Activated T-helper 2 cell treated with anti-CD3 and anti-CD28 coated beads, Interferon-gamma antibody, Interleukin-2, Interleukin-4, amounts not matched to agents 10 μg/mL and 5 μg/mL and 100 μg/mL, durations not matched to agents 14 hours and 24 hours and 36 hours (primary cell): ENCODE measurements at regions not wholly inside any gene's neighbourhood (a gene's known extent, or its start where the extent isn't known, plus 50 kb on each side); places are given as distances from the start of the nearest gene placed in this dataset.

Experiments
- DNase-seq: peaks from one replicate; pipeline ENCODE4 v3.0.0; 2021; ENCODE audit warnings: low spot score
- H3K27ac Mint-ChIP-seq: one replicate; pipeline ENCODE4 v1.8.0; 2021; ENCODE audit warnings: mixed read lengths
- H3K27me3 Mint-ChIP-seq: one replicate; pipeline ENCODE4 v1.8.0; 2021; ENCODE audit warnings: low read depth, mixed read lengths
- H3K36me3 Mint-ChIP-seq: one replicate; pipeline ENCODE4 v1.8.0; 2021; ENCODE audit warnings: low read depth, mixed read lengths
- H3K4me1 Mint-ChIP-seq: one replicate; pipeline ENCODE4 v1.8.0; 2021; ENCODE audit warnings: low read depth, mixed read lengths
- H3K4me3 Mint-ChIP-seq: one replicate; pipeline ENCODE4 v1.8.0; 2021; ENCODE audit warnings: low read depth, mild to moderate bottlenecking, moderate library complexity, mixed read lengths
- H3K9me3 Mint-ChIP-seq: one replicate; pipeline ENCODE4 v1.8.0; 2021; ENCODE audit warnings: mixed read lengths
- intact Hi-C: fragments of 100-400 bp; cut with micrococcal nuclease; formaldehyde crosslinking; loops from one replicate; pipeline ENCODE4 v1.15.1; 2023

GRCh38 chr20:6253396-6253795 is 130.6 kb upstream of the FERMT1 start:
- no peak overlapping the region for H3K4me3 Mint-ChIP-seq
- H3K27me3 Mint-ChIP-seq = no peaks in the 10 kb centered on the region

GRCh38 chr20:6245436-6245835 is 122.6 kb upstream of the FERMT1 start:
- DNase-seq = no peak
- no peaks in the 10 kb centered on the region for H3K4me1 Mint-ChIP-seq
- no peak overlapping the region for H3K27ac Mint-ChIP-seq
- H3K9me3 Mint-ChIP-seq = no peaks in the 10 kb centered on the region
- no peaks in the 10 kb centered on the region for H3K27me3 Mint-ChIP-seq
- no peak overlapping the region for H3K4me3 Mint-ChIP-seq
- no peaks in the 10 kb centered on the region for H3K36me3 Mint-ChIP-seq
- intact Hi-C loops = no loop called here

More at GRCh38 chr20:6253396-6253795, 130.6 kb upstream of the FERMT1 start:
- Mint-ChIP-seq H3K9me3 (no peaks in the 10 kb centered on the region), H3K36me3 (no peaks in the 10 kb centered on the region), H3K27ac (no peak overlapping the region), H3K4me1 (no peaks in the 10 kb centered on the region)
- intact Hi-C loops = no loop called here
- DNase-seq = no peak

- intact Hi-C loops = no loop called here
- no peaks in the 10 kb centered on the region for H3K27me3 Mint-ChIP-seq
- DNase-seq = no peak
- H3K9me3 Mint-ChIP-seq = no peaks in the 10 kb centered on the region
- no peaks in the 10 kb centered on the region for H3K4me1 Mint-ChIP-seq
- no peak overlapping the region for H3K4me3 Mint-ChIP-seq
- H3K27ac Mint-ChIP-seq = no peak overlapping the region
- no peaks in the 10 kb centered on the region for H3K36me3 Mint-ChIP-seq
Observed at GRCh38 chr20:6241591-6241990, 118.8 kb upstream of the FERMT1 start.

- Mint-ChIP-seq H3K9me3 (no peaks in the 10 kb centered on the region), H3K36me3 (no peaks in the 10 kb centered on the region), H3K27ac (no peak overlapping the region), H3K27me3 (no peaks in the 10 kb centered on the region), H3K4me3 (no peak overlapping the region), H3K4me1 (no peaks in the 10 kb centered on the region)
- no peak for DNase-seq
- intact Hi-C loops = no loop called here
Observed at GRCh38 chr20:6240059-6240458, 117.2 kb upstream of the FERMT1 start.

GRCh38 chr20:6238421-6238820 is 115.6 kb upstream of the FERMT1 start:
- no peaks in the 10 kb centered on the region for H3K27me3 Mint-ChIP-seq
- intact Hi-C loops = no loop called here

GRCh38 chr20:6235510-6235909 is 112.7 kb upstream of the FERMT1 start:
- Mint-ChIP-seq H3K36me3 (no peaks in the 10 kb centered on the region), H3K27ac (no peak overlapping the region), H3K9me3 (no peaks in the 10 kb centered on the region), H3K27me3 (no peaks in the 10 kb centered on the region), H3K4me3 (no peak overlapping the region), H3K4me1 (no peaks in the 10 kb centered on the region)
- DNase-seq = no peak
- intact Hi-C loops = no loop called here

More at GRCh38 chr20:6238421-6238820, 115.6 kb upstream of the FERMT1 start:
- no peak overlapping the region for H3K4me3 Mint-ChIP-seq
- no peak overlapping the region for H3K27ac Mint-ChIP-seq
- H3K4me1 Mint-ChIP-seq = no peaks in the 10 kb centered on the region
- H3K9me3 Mint-ChIP-seq = no peaks in the 10 kb centered on the region
- no peak for DNase-seq
- H3K36me3 Mint-ChIP-seq = no peaks in the 10 kb centered on the region

GRCh38 chr20:6232436-6232835 is 109.6 kb upstream of the FERMT1 start:
- Mint-ChIP-seq H3K27ac (no peak overlapping the region), H3K4me1 (no peaks in the 10 kb centered on the region), H3K4me3 (no peak overlapping the region)

GRCh38 chr20:6231556-6231955 is 108.7 kb upstream of the FERMT1 start:
- DNase-seq = no peak
- Mint-ChIP-seq H3K9me3 (no peaks in the 10 kb centered on the region), H3K27me3 (no peaks in the 10 kb centered on the region), H3K36me3 (no peaks in the 10 kb centered on the region), H3K4me1 (no peaks in the 10 kb centered on the region), H3K4me3 (no peak overlapping the region), H3K27ac (no peak overlapping the region)
- intact Hi-C loops = no loop called here

More at GRCh38 chr20:6232436-6232835, 109.6 kb upstream of the FERMT1 start:
- Mint-ChIP-seq H3K27me3 (no peaks in the 10 kb centered on the region), H3K9me3 (no peaks in the 10 kb centered on the region), H3K36me3 (no peaks in the 10 kb centered on the region)
- intact Hi-C loops = no loop called here
- DNase-seq = no peak

GRCh38 chr20:6228302-6228843 is 105.5 kb upstream of the FERMT1 start:
- Mint-ChIP-seq H3K9me3 (no peaks in the 10 kb centered on the region), H3K36me3 (no peaks in the 10 kb centered on the region)

GRCh38 chr20:6213311-6213710 is 90.5 kb upstream of the FERMT1 start:
- no peaks in the 10 kb centered on the region for H3K4me1 Mint-ChIP-seq
- no peak overlapping the region for H3K4me3 Mint-ChIP-seq
- DNase-seq = no peak
- no peaks in the 10 kb centered on the region for H3K36me3 Mint-ChIP-seq
- no peaks in the 10 kb centered on the region for H3K9me3 Mint-ChIP-seq
- intact Hi-C loops = no loop called here
- H3K27ac Mint-ChIP-seq = no peak overlapping the region
- no peaks in the 10 kb centered on the region for H3K27me3 Mint-ChIP-seq

More at GRCh38 chr20:6228302-6228843, 105.5 kb upstream of the FERMT1 start:
- Mint-ChIP-seq H3K27me3 (no peaks in the 10 kb centered on the region), H3K4me1 (no peaks in the 10 kb centered on the region), H3K4me3 (no peak overlapping the region), H3K27ac (no peak overlapping the region)
- intact Hi-C loops = no loop called here
- DNase-seq = no peak

GRCh38 chr20:6212903-6213302 is 90.1 kb upstream of the FERMT1 start:
- no peak for DNase-seq
- no peaks in the 10 kb centered on the region for H3K9me3 Mint-ChIP-seq
- no peak overlapping the region for H3K4me3 Mint-ChIP-seq
- intact Hi-C loops = no loop called here
- H3K27ac Mint-ChIP-seq = no peak overlapping the region
- H3K36me3 Mint-ChIP-seq = no peaks in the 10 kb centered on the region
- no peaks in the 10 kb centered on the region for H3K27me3 Mint-ChIP-seq
- H3K4me1 Mint-ChIP-seq = no peaks in the 10 kb centered on the region

GRCh38 chr20:6209093-6209492 is 86.3 kb upstream of the FERMT1 start:
- no peak overlapping the region for H3K4me3 Mint-ChIP-seq
- H3K36me3 Mint-ChIP-seq = no peaks in the 10 kb centered on the region
- H3K9me3 Mint-ChIP-seq = no peaks in the 10 kb centered on the region
- DNase-seq = no peak
- intact Hi-C loops = no loop called here
- no peak overlapping the region for H3K27ac Mint-ChIP-seq
- H3K4me1 Mint-ChIP-seq = no peaks in the 10 kb centered on the region
- no peaks in the 10 kb centered on the region for H3K27me3 Mint-ChIP-seq

GRCh38 chr20:6200092-6200491 is 77.3 kb upstream of the FERMT1 start:
- Mint-ChIP-seq H3K4me3 (no peak overlapping the region), H3K9me3 (no peaks in the 10 kb centered on the region), H3K27ac (no peak overlapping the region), H3K4me1 (no peaks in the 10 kb centered on the region), H3K36me3 (no peaks in the 10 kb centered on the region), H3K27me3 (no peaks in the 10 kb centered on the region)
- intact Hi-C loops = no loop called here
- DNase-seq = no peak

GRCh38 chr20:6185268-6185667 is 62.4 kb upstream of the FERMT1 start:
- H3K36me3 Mint-ChIP-seq = no peaks in the 10 kb centered on the region
- H3K27ac Mint-ChIP-seq = no peak overlapping the region

More at GRCh38 chr20:6185268-6185667, 62.4 kb upstream of the FERMT1 start:
- no peak for DNase-seq
- H3K9me3 Mint-ChIP-seq = no peaks in the 10 kb centered on the region
- H3K4me3 Mint-ChIP-seq = no peak overlapping the region
- H3K4me1 Mint-ChIP-seq = no peaks in the 10 kb centered on the region
- no peaks in the 10 kb centered on the region for H3K27me3 Mint-ChIP-seq
- intact Hi-C loops = no loop called here
